ENCODE measurements at regions not wholly inside any gene's neighbourhood (a gene's known extent, or its start where the extent isn't known, plus 50 kb on each side); places are given as distances from the start of the nearest gene placed in this dataset.

DNA sequence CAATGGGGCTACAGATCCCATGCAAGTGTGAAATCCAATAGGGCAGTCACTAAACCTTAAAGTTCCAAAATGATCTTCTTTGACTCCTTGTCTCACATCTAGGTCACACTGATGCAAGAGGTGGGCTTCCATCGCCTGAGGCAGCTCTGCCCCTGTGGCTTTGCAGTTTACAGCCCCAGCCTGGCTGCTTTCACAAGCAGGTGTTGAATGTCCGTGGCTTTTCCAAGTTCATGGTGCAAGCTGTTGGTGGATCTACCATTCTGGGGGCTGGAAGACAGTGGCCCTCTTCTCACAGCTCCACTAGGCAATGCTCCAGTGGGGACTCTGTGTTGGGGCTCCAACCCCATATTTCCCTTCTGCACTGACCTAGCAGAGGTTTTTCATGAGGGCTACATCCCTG is 68.5 kb upstream of the PRR20G start:
- TF ChIP-seq TARDBP (IDR thresholded peaks at IDR 0.05) (no peak), ARNT (IDR thresholded peaks at IDR 0.05) (no peak), SUZ12 (IDR thresholded peaks at IDR 0.05) (no peak), FOXM1 (IDR thresholded peaks at IDR 0.05; ENCODE audit: borderline replicate concordance) (no peak), ZNF384 (IDR thresholded peaks at IDR 0.05) (no peak), BHLHE40 (IDR thresholded peaks at IDR 0.05; ENCODE audit: borderline replicate concordance) (no peak), HDGF (IDR thresholded peaks at IDR 0.05; ENCODE audit: borderline replicate concordance) (no peak), FOXA1 (IDR thresholded peaks at IDR 0.05) (no peak), ELF4 (IDR thresholded peaks at IDR 0.05) (no peak), SP1 (IDR thresholded peaks at IDR 0.05) (no peak)
- TF ChIP-seq, protein P1, sequence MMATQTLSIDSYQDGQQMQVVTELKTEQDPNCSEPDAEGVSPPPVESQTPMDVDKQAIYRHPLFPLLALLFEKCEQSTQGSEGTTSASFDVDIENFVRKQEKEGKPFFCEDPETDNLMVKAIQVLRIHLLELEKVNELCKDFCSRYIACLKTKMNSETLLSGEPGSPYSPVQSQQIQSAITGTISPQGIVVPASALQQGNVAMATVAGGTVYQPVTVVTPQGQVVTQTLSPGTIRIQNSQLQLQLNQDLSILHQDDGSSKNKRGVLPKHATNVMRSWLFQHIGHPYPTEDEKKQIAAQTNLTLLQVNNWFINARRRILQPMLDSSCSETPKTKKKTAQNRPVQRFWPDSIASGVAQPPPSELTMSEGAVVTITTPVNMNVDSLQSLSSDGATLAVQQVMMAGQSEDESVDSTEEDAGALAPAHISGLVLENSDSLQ (IDR thresholded peaks at IDR 0.05), result no peak

All from HEK293T (cell line).